ENCODE measurements at regions not wholly inside any gene's neighbourhood (a gene's known extent, or its start where the extent isn't known, plus 50 kb on each side); places are given as distances from the start of the nearest gene placed in this dataset.

GRCh38 chr2:129720761-129721160, 258.7 kb upstream of the RAB6C start:
- H3K9ac ChIP-seq (ENCODE audit: low read depth in 1 of 2, low read length in 2 of 2) = no peak overlapping the region
- DNase-seq (ENCODE audit: low spot score) = no peak
- WGBS = 72% methylated on average over 6 of the region's 6 CpGs
- no peaks in the 10 kb centered on the region for H3K27me3 ChIP-seq (ENCODE audit: control insufficient read depth in 4 of 4, insufficient read depth in 4 of 4, low read length in 3 of 4)
- TF ChIP-seq HNF4G (IDR thresholded peaks at IDR 0.05) (no peak), NR2F2 (IDR thresholded peaks at IDR 0.05) (no peak), ATF3 (IDR thresholded peaks at IDR 0.05) (no peak), RXRA (IDR thresholded peaks at IDR 0.05) (no peak), GABPA (IDR thresholded peaks at IDR 0.05 in 1 of 2, conservative IDR thresholded peaks at IDR 0.05 in 1 of 2) (no peak), SP1 (IDR thresholded peaks at IDR 0.05) (no peak), RAD21 (IDR thresholded peaks at IDR 0.05) (no peak), REST (IDR thresholded peaks at IDR 0.05) (no peak), ZBTB33 (IDR thresholded peaks at IDR 0.05) (no peak), EGR1 (IDR thresholded peaks at IDR 0.05; ENCODE audit: low read depth in 2 of 2) (no peak), FOXA1 (IDR thresholded peaks at IDR 0.05) (no peak)
- no peak overlapping the region for H3K27ac ChIP-seq (ENCODE audit: low read depth in 1 of 2, low read length in 2 of 2)
- H3K4me3 ChIP-seq (ENCODE audit: low read depth in 1 of 3, low read length in 3 of 3) = no peak overlapping the region
- no peaks in the 10 kb centered on the region for H3K4me1 ChIP-seq (ENCODE audit: control insufficient read depth in 4 of 4, insufficient read depth in 4 of 4, low read length in 3 of 4)
- H3K9me3 ChIP-seq (ENCODE audit: control insufficient read depth in 4 of 4, low read length in 3 of 4) = no peaks in the 10 kb centered on the region
- no peaks in the 10 kb centered on the region for H3K36me3 ChIP-seq (ENCODE audit: control insufficient read depth in 4 of 4, insufficient read depth in 3 of 4, low read depth in 1 of 4, low read length in 3 of 4)

- no peaks in the 10 kb centered on the region for H3K36me3 ChIP-seq (ENCODE audit: control insufficient read depth in 4 of 4, insufficient read depth in 3 of 4, low read depth in 1 of 4, low read length in 3 of 4)
- no peak overlapping the region for H3K9ac ChIP-seq (ENCODE audit: low read depth in 1 of 2, low read length in 2 of 2)
- no peak overlapping the region for H3K27ac ChIP-seq (ENCODE audit: low read depth in 1 of 2, low read length in 2 of 2)
- no peaks in the 10 kb centered on the region for H3K4me1 ChIP-seq (ENCODE audit: control insufficient read depth in 4 of 4, insufficient read depth in 4 of 4, low read length in 3 of 4)
- no peaks in the 10 kb centered on the region for H3K9me3 ChIP-seq (ENCODE audit: control insufficient read depth in 4 of 4, low read length in 3 of 4)
- no peaks in the 10 kb centered on the region for H3K27me3 ChIP-seq (ENCODE audit: control insufficient read depth in 4 of 4, insufficient read depth in 4 of 4, low read length in 3 of 4)
- WGBS = 90% methylated on average over 3 of the region's 3 CpGs
- DNase-seq (ENCODE audit: low spot score) = no peak
- no peak for TF ChIP-seq JUND (IDR thresholded peaks at IDR 0.05)
- no peak for TF ChIP-seq CTCF (IDR thresholded peaks at IDR 0.05; ENCODE audit: low read depth, low read length, missing input control)
- TF ChIP-seq FOXA1 (IDR thresholded peaks at IDR 0.05) = no peak
- no peak for TF ChIP-seq MAX (IDR thresholded peaks at IDR 0.05)
- no peak overlapping the region for H3K4me3 ChIP-seq (ENCODE audit: low read depth in 1 of 3, low read length in 3 of 3)
Observed at GRCh38 chr2:129721236-129721635, 258.2 kb upstream of the RAB6C start.

All from liver (tissue), 8 donors.